HFF-Myc (cell line): ENCODE measurements at regions not wholly inside any gene's neighbourhood (a gene's known extent, or its start where the extent isn't known, plus 50 kb on each side); places are given as distances from the start of the nearest gene placed in this dataset.

ENCODE experiments used
- DNase-seq: peaks from one replicate; pipeline ENCODE4 v3.0.0-alpha.2; 2011; ENCODE audit warnings: low read depth; ENCODE audit errors: extremely low read depth
- H3K4me3 ChIP-seq: replicated peaks from 2 replicates; pipeline ENCODE4 v1.5.1; 2011; ENCODE audit warnings: low read depth, mild to moderate bottlenecking, control low read depth, low read length
- TF ChIP-seq, protein P1 (sequence below): IDR thresholded peaks from 2 replicates; pipeline ENCODE4 v1.5.1; 2012; ENCODE audit warnings: mild to moderate bottlenecking, low read depth, low read length, control low read depth; ENCODE audit errors: missing control alignments

DNA sequence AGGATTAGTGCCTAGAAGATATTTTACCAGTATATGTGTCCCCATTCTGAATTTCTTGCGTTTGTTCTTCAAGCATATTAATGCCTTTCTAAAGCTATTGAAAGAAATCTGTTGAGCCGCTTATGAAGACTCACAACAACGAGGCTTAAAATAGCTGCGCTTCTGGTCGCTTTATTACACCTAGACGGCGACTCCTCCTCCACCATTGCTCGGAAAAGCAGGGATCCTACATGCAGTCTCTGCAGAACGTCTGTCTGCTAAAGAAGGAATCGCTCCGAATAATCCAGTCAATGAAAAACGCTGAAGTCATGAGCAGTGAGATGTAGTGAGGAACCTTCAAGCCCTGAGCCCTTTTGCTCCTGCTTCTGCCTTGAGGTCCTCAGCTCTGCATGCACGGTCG is 94.8 kb upstream of the ZNF516 start:
- DNase-seq = no peak
- no peak overlapping the region for H3K4me3 ChIP-seq
- TF ChIP-seq, protein P1, sequence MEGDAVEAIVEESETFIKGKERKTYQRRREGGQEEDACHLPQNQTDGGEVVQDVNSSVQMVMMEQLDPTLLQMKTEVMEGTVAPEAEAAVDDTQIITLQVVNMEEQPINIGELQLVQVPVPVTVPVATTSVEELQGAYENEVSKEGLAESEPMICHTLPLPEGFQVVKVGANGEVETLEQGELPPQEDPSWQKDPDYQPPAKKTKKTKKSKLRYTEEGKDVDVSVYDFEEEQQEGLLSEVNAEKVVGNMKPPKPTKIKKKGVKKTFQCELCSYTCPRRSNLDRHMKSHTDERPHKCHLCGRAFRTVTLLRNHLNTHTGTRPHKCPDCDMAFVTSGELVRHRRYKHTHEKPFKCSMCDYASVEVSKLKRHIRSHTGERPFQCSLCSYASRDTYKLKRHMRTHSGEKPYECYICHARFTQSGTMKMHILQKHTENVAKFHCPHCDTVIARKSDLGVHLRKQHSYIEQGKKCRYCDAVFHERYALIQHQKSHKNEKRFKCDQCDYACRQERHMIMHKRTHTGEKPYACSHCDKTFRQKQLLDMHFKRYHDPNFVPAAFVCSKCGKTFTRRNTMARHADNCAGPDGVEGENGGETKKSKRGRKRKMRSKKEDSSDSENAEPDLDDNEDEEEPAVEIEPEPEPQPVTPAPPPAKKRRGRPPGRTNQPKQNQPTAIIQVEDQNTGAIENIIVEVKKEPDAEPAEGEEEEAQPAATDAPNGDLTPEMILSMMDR = no peak

DNA sequence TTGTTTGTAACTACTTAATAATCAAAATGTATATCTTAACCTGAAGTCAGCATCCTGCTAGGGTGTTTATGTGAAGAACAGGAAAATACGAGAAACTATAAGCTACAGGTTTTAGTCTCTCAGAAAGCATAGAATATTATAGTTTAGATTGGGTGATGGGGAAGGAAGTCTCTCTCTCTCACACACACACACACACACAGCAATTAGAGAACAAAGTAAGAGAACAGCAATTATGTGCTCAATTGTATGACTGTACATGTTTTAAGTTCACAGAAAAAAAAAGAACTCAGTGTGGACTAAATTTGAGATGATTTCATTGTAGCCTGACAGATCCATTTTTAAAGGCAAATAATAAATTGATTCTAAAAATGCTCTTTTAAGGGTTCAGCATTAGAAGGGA is 94.3 kb upstream of the ZNF516 start:
- H3K4me3 ChIP-seq = no peak overlapping the region
- no peak for DNase-seq
- TF ChIP-seq, protein P1 = no peak

DNA sequence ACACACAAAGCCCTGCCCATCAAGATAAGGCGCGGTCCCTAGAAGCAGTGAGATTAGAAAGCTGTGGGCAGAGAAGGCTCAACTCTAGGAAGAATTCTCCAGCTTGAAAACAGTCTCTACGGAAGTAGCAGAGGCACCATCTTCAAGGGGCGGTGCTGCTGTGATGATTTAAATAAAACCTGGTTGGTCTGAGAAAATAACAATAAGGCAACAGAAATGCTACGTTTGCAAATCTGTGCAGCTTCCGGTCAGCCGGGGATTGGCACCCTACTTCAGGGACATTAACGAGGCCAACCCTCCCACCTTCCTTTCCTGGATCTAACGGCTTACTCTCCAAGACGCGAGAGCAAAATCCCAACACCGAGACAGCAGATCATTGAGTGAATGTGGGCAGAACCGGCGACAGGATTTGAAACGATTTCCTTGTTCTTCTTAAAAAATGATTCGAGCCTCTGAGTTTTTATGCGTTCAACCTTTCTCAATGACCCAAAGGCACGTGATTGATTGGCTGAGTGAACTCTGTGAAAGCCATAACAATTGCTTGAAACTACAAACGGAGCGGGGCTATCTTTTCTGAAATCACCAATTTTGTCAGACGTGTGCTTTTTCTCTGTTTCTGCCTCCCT is 93.7 kb upstream of the ZNF516 start:
- TF ChIP-seq, protein P1 = no peak
- no peak for DNase-seq
- H3K4me3 ChIP-seq = no peak overlapping the region

DNA sequence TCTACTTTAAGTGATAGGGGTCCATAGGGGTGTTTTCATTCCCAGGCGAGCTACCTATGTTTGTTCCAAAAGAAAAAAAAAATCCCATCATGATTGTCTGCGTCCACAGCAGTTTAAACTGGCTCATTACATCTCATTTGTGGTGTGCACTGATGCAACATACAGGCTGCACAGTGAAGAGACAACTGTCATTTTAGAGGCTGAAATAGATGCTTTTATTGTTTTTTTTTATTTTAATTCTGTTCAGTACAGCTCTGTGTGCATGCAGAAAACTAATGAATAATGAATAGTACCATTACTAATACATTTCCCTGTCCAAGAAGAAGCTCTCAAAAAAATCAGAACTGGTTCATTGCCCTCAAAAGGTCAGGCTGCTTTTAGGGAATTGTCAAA is 92.8 kb upstream of the ZNF516 start:
- TF ChIP-seq, protein P1 = no peak
- DNase-seq = no peak
- no peak overlapping the region for H3K4me3 ChIP-seq

DNA sequence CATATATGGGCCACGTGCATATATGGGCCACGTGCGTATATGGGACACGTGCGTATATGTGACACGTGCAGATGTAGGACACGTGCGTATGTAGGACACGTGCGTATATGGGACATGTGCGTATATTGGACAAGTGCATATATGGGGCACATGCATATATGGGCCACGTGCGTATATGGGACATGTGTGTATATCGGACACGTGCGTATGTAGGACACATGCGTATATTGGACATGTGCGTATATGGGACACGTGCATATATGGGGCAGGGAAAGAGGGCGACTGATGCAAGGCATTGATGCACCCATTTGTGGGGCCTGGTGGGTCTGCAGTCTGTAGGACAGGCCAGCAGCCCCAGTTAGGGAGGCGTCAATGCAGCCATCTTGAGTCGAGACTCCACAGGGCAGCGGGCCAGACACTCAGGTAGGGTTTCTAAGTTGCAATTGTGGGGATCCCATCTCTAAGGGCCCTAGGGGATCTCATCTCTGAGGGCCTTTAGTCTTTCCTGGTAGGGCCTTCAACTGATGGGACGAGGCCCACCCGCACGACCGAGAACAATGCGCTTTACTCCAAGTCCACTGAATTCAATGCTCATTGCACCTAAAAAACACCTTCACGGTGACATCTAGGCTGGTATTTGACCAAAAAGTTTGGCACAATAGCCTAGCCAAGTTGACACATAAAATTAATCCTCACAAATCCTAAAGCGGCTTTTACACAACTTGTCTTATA is 92.3 kb upstream of the ZNF516 start:
- no peak for DNase-seq
- no peak overlapping the region for H3K4me3 ChIP-seq
- TF ChIP-seq, protein P1 = no peak

DNA sequence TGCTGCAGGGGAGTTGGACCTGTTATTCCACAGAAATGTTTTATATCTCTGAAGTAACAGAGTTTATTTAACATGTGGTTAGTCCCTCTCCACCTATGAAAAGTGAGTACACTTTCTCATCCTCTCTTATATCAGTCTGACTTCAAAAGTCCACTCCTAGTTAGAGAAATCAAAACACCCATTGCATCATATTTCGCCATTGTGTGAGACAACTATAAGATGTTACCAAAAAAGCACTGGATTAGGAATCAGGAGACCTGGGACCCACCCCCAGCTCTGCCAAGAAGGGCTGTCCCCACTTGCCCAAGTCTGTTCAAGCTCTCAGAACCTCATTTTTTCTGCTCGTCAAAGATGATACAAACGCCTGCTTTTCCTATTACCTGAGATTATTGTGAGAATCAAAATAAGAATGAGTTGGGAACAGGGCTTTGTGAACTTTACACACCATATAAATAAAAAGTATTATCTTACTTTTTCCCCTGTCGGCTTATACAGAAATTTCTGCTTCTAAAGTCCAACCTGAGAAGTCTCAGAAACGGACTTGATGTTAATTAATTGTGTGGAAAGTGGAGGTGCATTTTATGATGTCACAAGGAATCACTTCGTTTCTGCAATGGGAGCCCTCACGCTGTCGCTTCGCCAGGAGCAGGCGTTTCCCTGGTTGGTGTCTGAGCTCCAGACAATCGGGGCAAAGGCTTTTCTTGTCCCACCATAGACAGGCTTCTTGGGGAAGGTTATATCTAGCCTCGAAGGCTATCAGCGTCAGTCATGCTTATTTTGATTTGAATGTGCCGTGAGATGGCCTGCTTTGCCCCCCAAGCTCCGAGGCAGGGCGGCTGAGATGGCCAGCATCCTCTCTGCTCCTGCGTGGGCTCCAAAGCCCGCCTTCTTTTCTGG is 89.6 kb upstream of the ZNF516 start:
- H3K4me3 ChIP-seq = no peak overlapping the region
- TF ChIP-seq, protein P1 = no peak
- no peak for DNase-seq
